ENCODE measurements at regions not wholly inside any gene's neighbourhood (a gene's known extent, or its start where the extent isn't known, plus 50 kb on each side); places are given as distances from the start of the nearest gene placed in this dataset.

DNA sequence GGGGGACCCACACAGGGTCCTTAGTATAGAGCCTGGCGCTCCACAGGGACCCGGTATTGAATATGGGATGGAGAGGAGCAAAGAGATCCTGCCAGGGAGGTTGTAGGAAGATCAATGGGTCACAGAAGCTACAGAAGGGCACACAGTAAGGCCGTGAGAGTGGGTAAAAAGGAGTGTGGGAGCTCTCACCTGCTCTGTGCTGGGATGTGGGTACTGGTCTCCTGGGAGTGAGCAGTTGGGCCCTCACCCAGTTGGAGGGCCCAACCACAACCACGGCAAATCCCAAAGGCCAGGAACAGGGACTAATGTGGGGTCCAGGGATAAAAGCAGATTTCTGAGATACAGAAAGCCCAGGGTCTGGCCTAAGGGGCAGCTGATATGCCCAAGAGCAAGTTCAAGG, 59.9 kb upstream of the SMOX start:
- H3K27me3 ChIP-seq = no peaks in the 10 kb centered on the region
- WGBS, 2 donors = 95 to 97% methylated on average over 4 of the region's 4 CpGs
- TF ChIP-seq EP300 (IDR thresholded peaks at IDR 0.05) = no peak
- no peak for TF ChIP-seq POLR2A (IDR thresholded peaks at IDR 0.05)
- TF ChIP-seq, protein P1, sequence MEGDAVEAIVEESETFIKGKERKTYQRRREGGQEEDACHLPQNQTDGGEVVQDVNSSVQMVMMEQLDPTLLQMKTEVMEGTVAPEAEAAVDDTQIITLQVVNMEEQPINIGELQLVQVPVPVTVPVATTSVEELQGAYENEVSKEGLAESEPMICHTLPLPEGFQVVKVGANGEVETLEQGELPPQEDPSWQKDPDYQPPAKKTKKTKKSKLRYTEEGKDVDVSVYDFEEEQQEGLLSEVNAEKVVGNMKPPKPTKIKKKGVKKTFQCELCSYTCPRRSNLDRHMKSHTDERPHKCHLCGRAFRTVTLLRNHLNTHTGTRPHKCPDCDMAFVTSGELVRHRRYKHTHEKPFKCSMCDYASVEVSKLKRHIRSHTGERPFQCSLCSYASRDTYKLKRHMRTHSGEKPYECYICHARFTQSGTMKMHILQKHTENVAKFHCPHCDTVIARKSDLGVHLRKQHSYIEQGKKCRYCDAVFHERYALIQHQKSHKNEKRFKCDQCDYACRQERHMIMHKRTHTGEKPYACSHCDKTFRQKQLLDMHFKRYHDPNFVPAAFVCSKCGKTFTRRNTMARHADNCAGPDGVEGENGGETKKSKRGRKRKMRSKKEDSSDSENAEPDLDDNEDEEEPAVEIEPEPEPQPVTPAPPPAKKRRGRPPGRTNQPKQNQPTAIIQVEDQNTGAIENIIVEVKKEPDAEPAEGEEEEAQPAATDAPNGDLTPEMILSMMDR (IDR thresholded peaks at IDR 0.05) = no peak
- no peak for DNase-seq (ENCODE audit: low spot score in 2 of 2)
- H3K27ac ChIP-seq = no peak overlapping the region
- no peak overlapping the region for H3K4me3 ChIP-seq
- H3K36me3 ChIP-seq = no peaks in the 10 kb centered on the region
- peaks cover 0 to 25% (median 7%) of the 10 kb centered on the region in 4 donors for H3K4me1 ChIP-seq
- no peaks in the 10 kb centered on the region for H3K9me3 ChIP-seq

DNA sequence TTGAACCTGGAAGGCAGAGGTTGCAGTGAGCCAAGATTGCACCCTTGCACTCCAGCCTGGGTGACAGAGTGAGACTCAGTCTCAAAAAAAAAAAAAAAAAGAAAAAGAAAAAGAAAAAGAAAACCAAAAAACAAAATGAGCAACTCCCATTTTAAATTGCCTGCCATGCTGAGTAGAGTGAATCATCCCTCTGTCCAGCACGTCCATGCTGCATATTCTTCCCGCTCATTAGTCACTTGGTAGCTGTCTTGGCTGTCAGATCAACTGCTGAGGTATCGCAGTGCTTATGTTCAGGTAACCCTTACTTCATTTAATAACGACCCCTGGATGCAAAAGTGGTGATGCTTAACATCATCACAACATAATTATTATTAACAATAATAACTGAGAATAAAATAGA, 60.7 kb upstream of the SMOX start:
- whole genome bisulfite sequencing, 2 donors = 60 to 78% methylated on average over 4 of the region's 4 CpGs
- Histone ChIP-seq H3K4me1 (peaks cover 0 to 32% (median 8%) of the 10 kb centered on the region in 4 donors), H3K27ac (no peak overlapping the region), H3K36me3 (no peaks in the 10 kb centered on the region), H3K27me3 (no peaks in the 10 kb centered on the region), H3K4me3 (no peak overlapping the region), H3K9me3 (no peaks in the 10 kb centered on the region)
- TF ChIP-seq POLR2A (IDR thresholded peaks at IDR 0.05) = no peak
- TF ChIP-seq, protein P1 (IDR thresholded peaks at IDR 0.05) = no peak
- no peak for TF ChIP-seq EP300 (IDR thresholded peaks at IDR 0.05)
- no peak for DNase-seq (ENCODE audit: low spot score in 2 of 2)

DNA sequence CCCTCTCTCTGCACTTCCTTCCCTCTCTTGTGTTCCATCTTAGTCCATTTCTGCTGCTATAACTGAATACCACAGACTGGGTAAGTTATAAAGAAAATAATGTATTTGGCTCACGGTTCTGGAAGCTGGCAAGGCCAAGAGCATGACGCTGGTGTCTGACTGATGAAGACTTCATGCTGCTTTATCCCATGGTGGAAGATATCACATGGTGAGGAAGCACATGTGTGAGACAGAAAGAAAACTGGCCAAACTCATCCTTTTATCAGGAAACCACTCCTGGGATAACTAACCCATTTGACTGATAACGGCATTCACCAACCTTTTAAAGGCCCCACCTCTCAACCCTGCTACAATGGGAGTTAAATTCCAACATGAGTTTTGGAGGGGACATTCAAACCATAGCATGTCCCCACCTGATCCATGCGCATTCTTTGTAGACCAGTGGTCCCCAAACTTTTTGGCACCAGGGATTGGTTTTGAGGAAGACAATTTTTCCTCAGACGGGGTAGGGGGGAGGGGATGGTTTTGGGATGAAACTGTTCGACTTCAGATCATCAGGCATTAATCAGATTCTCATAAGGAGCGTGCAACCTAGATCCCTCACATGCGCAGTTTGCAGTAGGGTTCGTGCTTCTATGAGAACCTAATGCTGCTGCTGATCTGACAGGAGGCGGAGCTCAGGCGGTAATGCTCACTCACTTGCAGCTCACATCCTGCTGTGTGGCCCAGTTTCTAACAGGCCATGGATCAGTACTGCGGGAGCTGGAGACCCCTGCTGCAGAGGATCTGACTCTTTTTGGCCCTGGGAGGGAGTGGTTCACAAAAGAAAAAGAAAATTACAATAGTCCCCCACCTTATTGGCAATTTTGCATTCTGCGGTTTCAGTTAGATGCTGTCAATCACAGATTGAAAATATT, 61.6 kb upstream of the SMOX start:
- Histone ChIP-seq H3K27me3 (no peaks in the 10 kb centered on the region), H3K4me3 (no peak overlapping the region), H3K4me1 (peaks cover 0 to 40% (median 12%) of the 10 kb centered on the region in 4 donors), H3K9me3 (no peaks in the 10 kb centered on the region), H3K36me3 (no peaks in the 10 kb centered on the region), H3K27ac (no peak overlapping the region)
- TF ChIP-seq, protein P1 (IDR thresholded peaks at IDR 0.05) = no peak
- no peak for TF ChIP-seq EP300 (IDR thresholded peaks at IDR 0.05)
- no peak for TF ChIP-seq POLR2A (IDR thresholded peaks at IDR 0.05)
- DNase-seq (ENCODE audit: low spot score in 2 of 2) = no peak
- WGBS, 2 donors = 83% methylated on average over 13 of the region's 13 CpGs

DNA sequence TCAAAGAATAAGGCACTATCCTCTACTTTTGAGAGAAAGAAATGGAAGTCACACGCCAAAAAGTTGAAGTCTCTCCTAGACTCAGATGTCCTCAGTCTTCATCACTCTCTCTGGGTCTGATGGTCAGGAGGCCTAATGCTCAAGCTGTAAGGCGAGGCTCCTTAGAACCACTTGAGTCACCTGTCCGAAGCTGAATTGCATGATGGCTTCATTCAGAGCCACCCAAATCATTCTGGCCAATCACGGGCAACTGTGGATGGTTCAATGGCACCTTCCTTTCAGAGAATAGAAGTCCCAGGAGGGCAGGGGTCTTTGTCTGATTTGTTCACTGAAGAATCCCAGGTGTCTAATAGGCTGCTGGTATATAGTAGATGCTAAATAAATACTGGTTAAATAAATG, 63.9 kb upstream of the SMOX start:
- Histone ChIP-seq H3K4me1 (peaks cover 0 to 35% (median 10%) of the 10 kb centered on the region in 4 donors), H3K27me3 (no peaks in the 10 kb centered on the region), H3K9me3 (no peaks in the 10 kb centered on the region), H3K27ac (peak overlapping the region in 2 of 4 donors; percentile 17 to 60), H3K36me3 (no peaks in the 10 kb centered on the region), H3K4me3 (no peak overlapping the region)
- WGBS, 2 donors = 76 to 90% methylated on average over 4 of the region's 4 CpGs
- DNase-seq (ENCODE audit: low spot score in 2 of 2) = no peak
- TF ChIP-seq EP300 (IDR thresholded peaks at IDR 0.05) = no peak
- TF ChIP-seq POLR2A (IDR thresholded peaks at IDR 0.05) = no peak
- TF ChIP-seq, protein P1 (IDR thresholded peaks at IDR 0.05) = no peak

DNA sequence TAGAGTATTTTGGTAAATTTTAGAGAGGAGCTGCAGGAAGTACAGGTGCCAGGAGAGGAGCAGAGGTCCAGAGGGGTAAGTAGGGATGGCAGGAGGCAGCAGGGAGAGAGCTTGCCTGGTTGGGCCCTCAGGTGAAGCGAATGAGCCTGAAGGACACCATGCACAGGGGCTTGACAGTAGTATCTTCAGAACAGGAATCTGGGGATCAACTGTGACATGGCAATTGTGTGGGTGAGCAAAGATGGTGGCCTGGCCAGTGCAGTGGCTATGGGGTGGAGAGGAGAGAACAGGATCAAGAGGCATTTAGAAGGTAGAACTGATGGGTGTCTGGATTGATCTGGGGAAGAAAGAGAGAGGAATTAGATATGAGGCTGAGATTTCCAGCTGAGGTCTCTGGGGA, 64.5 kb upstream of the SMOX start:
- 100% methylated on average over 1 of the region's 1 CpG for WGBS, 2 donors
- Histone ChIP-seq H3K4me1 (peaks cover 0 to 35% (median 10%) of the 10 kb centered on the region in 4 donors), H3K9me3 (no peaks in the 10 kb centered on the region), H3K27me3 (no peaks in the 10 kb centered on the region), H3K27ac (peak overlapping the region in 2 of 4 donors; percentile 67 to 77), H3K4me3 (no peak overlapping the region), H3K36me3 (no peaks in the 10 kb centered on the region)
- no peak for TF ChIP-seq EP300 (IDR thresholded peaks at IDR 0.05)
- no peak for TF ChIP-seq POLR2A (IDR thresholded peaks at IDR 0.05)
- TF ChIP-seq, protein P1 (IDR thresholded peaks at IDR 0.05) = no peak
- DNase-seq (ENCODE audit: low spot score in 2 of 2) = no peak
